CD14-positive monocyte (primary cell): ENCODE measurements at regions not wholly inside any gene's neighbourhood (a gene's known extent, or its start where the extent isn't known, plus 50 kb on each side); places are given as distances from the start of the nearest gene placed in this dataset.

Experiments used
- DNase-seq, 3 donors: peaks; one replicate each; pipeline ENCODE4 v3.0.0-alpha.2; 2011 to 2022
- H2AFZ ChIP-seq: 2 replicates; pipeline ENCODE4 v1.6.0; 2012; ENCODE audit warnings: mild to moderate bottlenecking, low read depth, low read length, inconsistent platforms; ENCODE audit not compliant: insufficient read depth, poor library complexity, severe bottlenecking
- H3K27ac ChIP-seq, 2 donors: 1 replicate in 1 of 2; 2 replicates in 1 of 2; pipeline ENCODE4 v1.5.1; 2012 to 2013; ENCODE audit warnings: low read length in 2 of 2, control low read depth in 1 of 2, inconsistent platforms in 1 of 2, low read depth in 1 of 2, mild to moderate bottlenecking in 1 of 2
- H3K27me3 ChIP-seq, 2 donors: one replicate each; pipeline versions ENCODE4 v1.6.0 to v1.6.1; 2011 to 2013; ENCODE audit warnings: low read length in 2 of 2; ENCODE audit not compliant: control insufficient read depth in 2 of 2, insufficient read depth in 2 of 2
- H3K36me3 ChIP-seq, 2 donors: replicated peaks in 1 of 2; 1 replicate in 1 of 2; 2 replicates in 1 of 2; pipeline versions ENCODE4 v1.5.1 to v1.6.1; 2012 to 2013; ENCODE audit warnings: low read length in 2 of 2, control low read depth in 1 of 2, inconsistent platforms in 1 of 2, mild to moderate bottlenecking in 1 of 2; ENCODE audit not compliant: insufficient read depth in 2 of 2, control insufficient read depth in 1 of 2
- H3K4me1 ChIP-seq, 2 donors: 1 replicate in 1 of 2; 2 replicates in 1 of 2; pipeline versions ENCODE4 v1.5.1 to v1.6.1; 2012 to 2013; ENCODE audit warnings: low read length in 2 of 2, control low read depth in 1 of 2, inconsistent platforms in 1 of 2, mild to moderate bottlenecking in 1 of 2, moderate library complexity in 1 of 2; ENCODE audit not compliant: insufficient read depth in 2 of 2, control insufficient read depth in 1 of 2
- H3K4me2 ChIP-seq: replicated peaks from 2 replicates; pipeline ENCODE3; 2012; ENCODE audit warnings: low read length, moderate library complexity, mild to moderate bottlenecking; ENCODE audit not compliant: poor library complexity, severe bottlenecking; ENCODE audit errors: extremely low read depth
- H3K4me3 ChIP-seq, 3 experiments: fragments of 200-600 bp in 1 of 3; sonication (generic) in 1 of 3; replicated peaks in 1 of 3; 1 replicate in 2 of 3; 2 replicates in 1 of 3; pipeline ENCODE4 v1.5.1; 2011 to 2013; ENCODE audit warnings: low read length in 3 of 3, mild to moderate bottlenecking in 3 of 3, control low read depth in 2 of 3, low read depth in 2 of 3, inconsistent platforms in 1 of 3, moderate library complexity in 1 of 3
- H3K79me2 ChIP-seq: 2 replicates; pipeline ENCODE4 v1.6.0; 2012; ENCODE audit warnings: mild to moderate bottlenecking, control low read depth, inconsistent platforms, low read length, moderate library complexity; ENCODE audit not compliant: insufficient read depth
- H3K9ac ChIP-seq: 2 replicates; pipeline ENCODE4 v1.6.0; 2017; ENCODE audit warnings: low read length, mild to moderate bottlenecking; ENCODE audit not compliant: insufficient read depth, poor library complexity, severe bottlenecking
- H3K9me3 ChIP-seq, 2 donors: replicated peaks in 1 of 2; 1 replicate in 1 of 2; 2 replicates in 1 of 2; pipeline versions ENCODE4 v1.5.1 to v1.6.1; 2012 to 2013; ENCODE audit warnings: low read length in 2 of 2, control low read depth in 1 of 2; ENCODE audit not compliant: control insufficient read depth in 1 of 2, insufficient read depth in 1 of 2
- H4K20me1 ChIP-seq: 2 replicates; pipeline ENCODE4 v1.6.0; 2012; ENCODE audit warnings: mild to moderate bottlenecking, low read length, control low read depth, moderate library complexity; ENCODE audit not compliant: insufficient read depth
- H3K27ac Mint-ChIP-seq, 7 donors: one replicate each; pipeline ENCODE4 v1.8.0; 2020; ENCODE audit warnings: mild to moderate bottlenecking in 7 of 7, mixed read lengths in 7 of 7, moderate library complexity in 6 of 7, inconsistent platforms in 2 of 7
- H3K27me3 Mint-ChIP-seq, 3 donors: one replicate each; pipeline ENCODE4 v1.8.0; 2021 to 2022; ENCODE audit warnings: low read depth in 3 of 3, mild to moderate bottlenecking in 3 of 3, mixed read lengths in 3 of 3, moderate library complexity in 3 of 3, inconsistent platforms in 1 of 3
- H3K36me3 Mint-ChIP-seq, 2 donors: one replicate each; pipeline ENCODE4 v1.8.0; 2020; ENCODE audit warnings: mixed read lengths in 2 of 2, inconsistent platforms in 1 of 2, mild to moderate bottlenecking in 1 of 2
- H3K4me1 Mint-ChIP-seq: one replicate; pipeline ENCODE4 v1.8.0; 2020; ENCODE audit warnings: mild to moderate bottlenecking, mixed read lengths
- H3K4me3 Mint-ChIP-seq, 2 donors: one replicate each; pipeline ENCODE4 v1.8.0; 2020; ENCODE audit warnings: mild to moderate bottlenecking in 2 of 2, mixed read lengths in 2 of 2, moderate library complexity in 1 of 2
- H3K9me3 Mint-ChIP-seq, 7 donors: one replicate each; pipeline ENCODE4 v1.8.0; 2020 to 2022; ENCODE audit warnings: mixed read lengths in 7 of 7, mild to moderate bottlenecking in 6 of 7, moderate library complexity in 6 of 7, inconsistent platforms in 2 of 7
- WGBS: methylation state at CpG from one replicate; pipeline ENCODE4 v1.1.5; 2013; ENCODE audit warnings: missing lambda C conversion rate; ENCODE audit not compliant: insufficient coverage; 5-methylcytosine and 5-hydroxymethylcytosine counted together
- intact Hi-C, 2 donors: fragments of 100-400 bp; cut with micrococcal nuclease; formaldehyde crosslinking; loops; one replicate each; pipeline versions ENCODE4 v1.15.0 to v1.15.1; 2023
- TF ChIP-seq, protein P1 (sequence below): fragments of 200-600 bp; IDR thresholded peaks from one replicate; pipeline ENCODE4 v1.8.0; 2022; ENCODE audit warnings: antibody characterized with exemption, mild to moderate bottlenecking

GRCh38 chr11:95450547-95451123, 219.6 kb upstream of the SESN3 start:
- Mint-ChIP-seq H3K27ac (no peak overlapping the region), H3K4me1 (peaks cover 25% of the 10 kb centered on the region), H3K36me3 (no peaks in the 10 kb centered on the region), H3K9me3 (peaks cover 0 to 2% (median 0%) of the 10 kb centered on the region in 7 donors), H3K27me3 (peaks cover 0 to 3% (median 0%) of the 10 kb centered on the region in 3 donors), H3K4me3 (no peak overlapping the region)
- Histone ChIP-seq H3K27ac (no peak overlapping the region), H3K79me2 (no peaks in the 10 kb centered on the region), H3K4me3 (no peak overlapping the region), H3K36me3 (no peaks in the 10 kb centered on the region), H3K9ac (no peak overlapping the region), H3K4me2 (no peak overlapping the region), H3K27me3 (no peaks in the 10 kb centered on the region), H3K9me3 (no peaks in the 10 kb centered on the region), H3K4me1 (peaks cover 3 to 14% of the 10 kb centered on the region in 2 donors), H4K20me1 (no peaks in the 10 kb centered on the region), H2AFZ (no peak overlapping the region)
- DNase-seq: no peak
- intact Hi-C loops: no loop called here
- TF ChIP-seq, protein P1, sequence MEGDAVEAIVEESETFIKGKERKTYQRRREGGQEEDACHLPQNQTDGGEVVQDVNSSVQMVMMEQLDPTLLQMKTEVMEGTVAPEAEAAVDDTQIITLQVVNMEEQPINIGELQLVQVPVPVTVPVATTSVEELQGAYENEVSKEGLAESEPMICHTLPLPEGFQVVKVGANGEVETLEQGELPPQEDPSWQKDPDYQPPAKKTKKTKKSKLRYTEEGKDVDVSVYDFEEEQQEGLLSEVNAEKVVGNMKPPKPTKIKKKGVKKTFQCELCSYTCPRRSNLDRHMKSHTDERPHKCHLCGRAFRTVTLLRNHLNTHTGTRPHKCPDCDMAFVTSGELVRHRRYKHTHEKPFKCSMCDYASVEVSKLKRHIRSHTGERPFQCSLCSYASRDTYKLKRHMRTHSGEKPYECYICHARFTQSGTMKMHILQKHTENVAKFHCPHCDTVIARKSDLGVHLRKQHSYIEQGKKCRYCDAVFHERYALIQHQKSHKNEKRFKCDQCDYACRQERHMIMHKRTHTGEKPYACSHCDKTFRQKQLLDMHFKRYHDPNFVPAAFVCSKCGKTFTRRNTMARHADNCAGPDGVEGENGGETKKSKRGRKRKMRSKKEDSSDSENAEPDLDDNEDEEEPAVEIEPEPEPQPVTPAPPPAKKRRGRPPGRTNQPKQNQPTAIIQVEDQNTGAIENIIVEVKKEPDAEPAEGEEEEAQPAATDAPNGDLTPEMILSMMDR: no peak
- no CpG with 5 or more reads among the region's 4 CpGs for WGBS

- Mint-ChIP-seq H3K4me3 (no peak overlapping the region), H3K27ac (no peak overlapping the region), H3K36me3 (no peaks in the 10 kb centered on the region), H3K9me3 (peaks cover 2 to 12% (median 3%) of the 10 kb centered on the region in 7 donors), H3K27me3 (peaks cover 0 to 2% (median 1%) of the 10 kb centered on the region in 3 donors), H3K4me1 (peaks cover 12% of the 10 kb centered on the region)
- Histone ChIP-seq H2AFZ (no peak overlapping the region), H3K4me3 (no peak overlapping the region), H3K4me2 (no peak overlapping the region), H3K27me3 (no peaks in the 10 kb centered on the region), H3K4me1 (peaks cover 0 to under 1% of the 10 kb centered on the region in 2 donors), H3K36me3 (no peaks in the 10 kb centered on the region), H3K9ac (no peak overlapping the region), H3K9me3 (peaks cover 0 to 3% of the 10 kb centered on the region in 2 donors), H4K20me1 (no peaks in the 10 kb centered on the region), H3K79me2 (no peaks in the 10 kb centered on the region), H3K27ac (no peak overlapping the region)
- WGBS: 98% methylated on average over 12 of the region's 13 CpGs
- TF ChIP-seq, protein P1: no peak
- DNase-seq: no peak
- intact Hi-C loops: no loop called here
Measured at GRCh38 chr11:95445746-95446333, 214.8 kb upstream of the SESN3 start.
